GM23338 (cell line): ENCODE measurements at regions not wholly inside any gene's neighbourhood (a gene's known extent, or its start where the extent isn't known, plus 50 kb on each side); places are given as distances from the start of the nearest gene placed in this dataset.

Source experiments
- ATAC-seq: fragments of 200-7000 bp; cut with Tn5 transposase; 3 replicates; pipeline ENCODE4 v1.9.1; 2020
- DNase-seq: peaks from one replicate; pipeline ENCODE4 v3.0.0-alpha.2; 2015; ENCODE audit warnings: low spot score
- H2AFZ ChIP-seq: fragments of 200-600 bp; sonication (generic); 2 replicates; pipeline ENCODE4 v1.8.0; 2016; ENCODE audit warnings: antibody characterized with exemption, mild to moderate bottlenecking, moderate library complexity
- H3F3A ChIP-seq: fragments of 200-600 bp; sonication (generic); replicated peaks from 2 replicates; pipeline ENCODE4 v1.8.0; 2017; ENCODE audit warnings: antibody characterized with exemption, mixed run types, low read depth
- H3K27ac ChIP-seq: fragments of 200-600 bp; sonication (generic); 2 replicates; pipeline ENCODE4 v1.6.1; 2016; ENCODE audit warnings: low read depth
- H3K27me3 ChIP-seq: fragments of 200-600 bp; sonication (generic); 2 replicates; pipeline ENCODE4 v1.8.0; 2016; ENCODE audit warnings: mild to moderate bottlenecking, mixed run types, moderate library complexity; ENCODE audit not compliant: insufficient read depth
- H3K36me3 ChIP-seq: fragments of 200-600 bp; sonication (generic); 2 replicates; pipeline ENCODE4 v1.8.0; 2016; ENCODE audit warnings: mild to moderate bottlenecking; ENCODE audit not compliant: insufficient read depth
- H3K4me1 ChIP-seq: fragments of 200-600 bp; sonication (generic); 2 replicates; pipeline ENCODE4 v1.8.0; 2016; ENCODE audit warnings: mild to moderate bottlenecking, moderate library complexity; ENCODE audit not compliant: insufficient read depth
- H3K4me2 ChIP-seq: fragments of 200-600 bp; sonication (generic); 2 replicates; pipeline ENCODE4 v1.7.1; 2017; ENCODE audit warnings: mixed run types
- H3K4me3 ChIP-seq: fragments of 200-600 bp; sonication (generic); 2 replicates; pipeline ENCODE4 v1.6.1; 2016; ENCODE audit warnings: mixed run types
- H3K79me2 ChIP-seq: fragments of 200-600 bp; sonication (generic); replicated peaks from 2 replicates; pipeline ENCODE4 v1.8.0; 2017; ENCODE audit warnings: mild to moderate bottlenecking; ENCODE audit not compliant: insufficient read depth
- H3K9me2 ChIP-seq: fragments of 200-600 bp; sonication (generic); 2 replicates; pipeline ENCODE4 v1.8.0; 2017; ENCODE audit not compliant: insufficient read depth
- H4K20me1 ChIP-seq: fragments of 200-600 bp; sonication (generic); replicated peaks from 2 replicates; pipeline ENCODE4 v1.8.0; 2017; ENCODE audit warnings: mild to moderate bottlenecking; ENCODE audit not compliant: insufficient read depth
- H3K27ac Mint-ChIP-seq: 2 replicates; pipeline ENCODE4 v1.8.0; 2020; ENCODE audit warnings: inconsistent platforms, mild to moderate bottlenecking, moderate library complexity, mixed read lengths
- H3K27me3 Mint-ChIP-seq: 3 replicates; pipeline ENCODE4 v1.8.0; 2022; ENCODE audit warnings: low read depth, mild to moderate bottlenecking, moderate library complexity, mixed read lengths, inconsistent platforms; ENCODE audit not compliant: insufficient read depth, poor library complexity
- H3K36me3 Mint-ChIP-seq: 3 replicates; pipeline ENCODE4 v1.8.0; 2021; ENCODE audit warnings: low read depth, mild to moderate bottlenecking, inconsistent platforms, moderate library complexity, mixed read lengths
- H3K4me1 Mint-ChIP-seq: 3 replicates; pipeline ENCODE4 v1.8.0; 2020; ENCODE audit warnings: mild to moderate bottlenecking, inconsistent platforms, mixed read lengths
- H3K4me3 Mint-ChIP-seq: 3 replicates; pipeline ENCODE4 v1.8.0; 2021; ENCODE audit warnings: moderate library complexity, mild to moderate bottlenecking, inconsistent platforms, mixed read lengths
- H3K9me3 Mint-ChIP-seq: 3 replicates; pipeline ENCODE4 v1.8.0; 2020; ENCODE audit warnings: moderate library complexity, mild to moderate bottlenecking, inconsistent platforms, mixed read lengths
- CREB1 ChIP-seq: fragments of 250-450 bp; sonication (Bioruptor Pico); IDR thresholded peaks from 2 replicates; pipeline ENCODE4 v1.5.0; 2020; ENCODE audit warnings: low read depth, mild to moderate bottlenecking, moderate library complexity
- CTCF ChIP-seq, 2 experiments: fragments of 200-600 bp in 1 of 2; sonication (generic) in 1 of 2; conservative IDR thresholded peaks; 2 replicates each; pipeline versions ENCODE4 v1.5.1 to v1.6.1; 2016 to 2017; ENCODE audit warnings: antibody characterized with exemption in 2 of 2, low read depth in 2 of 2, mild to moderate bottlenecking in 2 of 2, moderate library complexity in 1 of 2
- EZH2 ChIP-seq: fragments of 200-600 bp; sonication (generic); IDR thresholded peaks from one replicate; pipeline ENCODE4 v1.8.0; 2017; ENCODE audit warnings: antibody characterized with exemption, mild to moderate bottlenecking, low read depth; ENCODE audit not compliant: unreplicated experiment
- EZH2phosphoT487 ChIP-seq: fragments of 200-600 bp; sonication (generic); IDR thresholded peaks from one replicate; pipeline ENCODE4 v1.8.1; 2018; ENCODE audit warnings: antibody characterized with exemption; ENCODE audit not compliant: unreplicated experiment
- JUNB ChIP-seq: IDR thresholded peaks from one replicate; pipeline ENCODE4 v1.6.1; 2016; ENCODE audit warnings: antibody characterized with exemption; ENCODE audit not compliant: unreplicated experiment
- NANOG ChIP-seq: IDR thresholded peaks from 2 replicates; pipeline ENCODE4 v1.6.1; 2016; ENCODE audit warnings: antibody characterized with exemption, borderline replicate concordance
- POLR2AphosphoS5 ChIP-seq: IDR thresholded peaks from 2 replicates; pipeline ENCODE4 v1.6.1; 2016; ENCODE audit warnings: antibody characterized with exemption, low read depth
- STAT1 ChIP-seq: IDR thresholded peaks from one replicate; pipeline ENCODE4 v1.6.1; 2016; ENCODE audit warnings: antibody characterized with exemption; ENCODE audit not compliant: unreplicated experiment
- ZNF114 ChIP-seq: fragments of 250-450 bp; sonication (Bioruptor Pico); IDR thresholded peaks from 2 replicates; pipeline ENCODE4 v1.5.0; 2020; ENCODE audit warnings: mild to moderate bottlenecking, moderate library complexity
- ZNF331 ChIP-seq: fragments of 250-450 bp; sonication (Bioruptor Pico); IDR thresholded peaks from 2 replicates; pipeline ENCODE4 v1.5.0; 2020; ENCODE audit warnings: low read depth, mild to moderate bottlenecking, moderate library complexity
- TF ChIP-seq, protein P1 (sequence below): IDR thresholded peaks from one replicate; pipeline ENCODE4 v1.6.1; 2018; ENCODE audit warnings: antibody characterized with exemption; ENCODE audit not compliant: unreplicated experiment
- TF ChIP-seq, protein P2 (sequence below): IDR thresholded peaks from 2 replicates; pipeline ENCODE4 v1.6.1; 2016; ENCODE audit warnings: antibody characterized with exemption

DNA sequence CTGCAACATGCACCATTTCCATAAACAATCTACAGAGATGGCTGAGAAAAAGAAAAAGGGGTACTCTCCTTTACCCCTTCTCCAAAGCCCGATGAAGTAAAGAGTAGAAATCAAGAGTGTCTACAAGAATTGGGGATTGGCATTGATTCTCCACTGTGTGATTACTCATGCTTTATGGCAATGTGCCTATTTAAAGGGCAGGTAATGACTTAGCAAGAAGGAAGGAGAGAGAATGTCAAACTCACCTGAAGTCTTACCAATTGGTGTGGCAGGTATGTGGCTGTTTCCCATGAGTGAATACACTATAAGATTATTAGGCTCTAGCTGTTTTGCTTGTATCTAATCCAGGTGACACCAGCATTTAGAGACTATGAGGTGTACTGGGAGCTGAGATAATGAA is 275.3 kb downstream of the CCER1 start (continued):
- TF ChIP-seq CTCF (conservative IDR thresholded peaks at IDR 0.05; ENCODE audit: low read depth in 2 of 2) = no peak
- TF ChIP-seq EZH2phosphoT487 = no peak
- no peak for TF ChIP-seq ZNF331 (CRISPR knock-in tag)
- no peak for TF ChIP-seq STAT1
- no peak for TF ChIP-seq EZH2
- TF ChIP-seq JUNB = no peak
- no peak for TF ChIP-seq NANOG
- TF ChIP-seq, protein P1, sequence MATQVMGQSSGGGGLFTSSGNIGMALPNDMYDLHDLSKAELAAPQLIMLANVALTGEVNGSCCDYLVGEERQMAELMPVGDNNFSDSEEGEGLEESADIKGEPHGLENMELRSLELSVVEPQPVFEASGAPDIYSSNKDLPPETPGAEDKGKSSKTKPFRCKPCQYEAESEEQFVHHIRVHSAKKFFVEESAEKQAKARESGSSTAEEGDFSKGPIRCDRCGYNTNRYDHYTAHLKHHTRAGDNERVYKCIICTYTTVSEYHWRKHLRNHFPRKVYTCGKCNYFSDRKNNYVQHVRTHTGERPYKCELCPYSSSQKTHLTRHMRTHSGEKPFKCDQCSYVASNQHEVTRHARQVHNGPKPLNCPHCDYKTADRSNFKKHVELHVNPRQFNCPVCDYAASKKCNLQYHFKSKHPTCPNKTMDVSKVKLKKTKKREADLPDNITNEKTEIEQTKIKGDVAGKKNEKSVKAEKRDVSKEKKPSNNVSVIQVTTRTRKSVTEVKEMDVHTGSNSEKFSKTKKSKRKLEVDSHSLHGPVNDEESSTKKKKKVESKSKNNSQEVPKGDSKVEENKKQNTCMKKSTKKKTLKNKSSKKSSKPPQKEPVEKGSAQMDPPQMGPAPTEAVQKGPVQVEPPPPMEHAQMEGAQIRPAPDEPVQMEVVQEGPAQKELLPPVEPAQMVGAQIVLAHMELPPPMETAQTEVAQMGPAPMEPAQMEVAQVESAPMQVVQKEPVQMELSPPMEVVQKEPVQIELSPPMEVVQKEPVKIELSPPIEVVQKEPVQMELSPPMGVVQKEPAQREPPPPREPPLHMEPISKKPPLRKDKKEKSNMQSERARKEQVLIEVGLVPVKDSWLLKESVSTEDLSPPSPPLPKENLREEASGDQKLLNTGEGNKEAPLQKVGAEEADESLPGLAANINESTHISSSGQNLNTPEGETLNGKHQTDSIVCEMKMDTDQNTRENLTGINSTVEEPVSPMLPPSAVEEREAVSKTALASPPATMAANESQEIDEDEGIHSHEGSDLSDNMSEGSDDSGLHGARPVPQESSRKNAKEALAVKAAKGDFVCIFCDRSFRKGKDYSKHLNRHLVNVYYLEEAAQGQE = no peak
- TF ChIP-seq, protein P2, sequence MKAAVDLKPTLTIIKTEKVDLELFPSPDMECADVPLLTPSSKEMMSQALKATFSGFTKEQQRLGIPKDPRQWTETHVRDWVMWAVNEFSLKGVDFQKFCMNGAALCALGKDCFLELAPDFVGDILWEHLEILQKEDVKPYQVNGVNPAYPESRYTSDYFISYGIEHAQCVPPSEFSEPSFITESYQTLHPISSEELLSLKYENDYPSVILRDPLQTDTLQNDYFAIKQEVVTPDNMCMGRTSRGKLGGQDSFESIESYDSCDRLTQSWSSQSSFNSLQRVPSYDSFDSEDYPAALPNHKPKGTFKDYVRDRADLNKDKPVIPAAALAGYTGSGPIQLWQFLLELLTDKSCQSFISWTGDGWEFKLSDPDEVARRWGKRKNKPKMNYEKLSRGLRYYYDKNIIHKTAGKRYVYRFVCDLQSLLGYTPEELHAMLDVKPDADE = no peak
- TF ChIP-seq POLR2AphosphoS5 = no peak
- TF ChIP-seq ZNF114 (CRISPR knock-in tag) = no peak
- no peak for TF ChIP-seq CREB1 (CRISPR knock-in tag)

- Histone ChIP-seq H3K9me2 (0 out of 2 replicates have a peak, but pooled peaks cover 3% of the 10 kb centered on the region), H3K4me3 (no peak overlapping the region), H3K4me1 (no peaks in the 10 kb centered on the region), H2AFZ (no peak overlapping the region), H4K20me1 (no peaks in the 10 kb centered on the region), H3K27me3 (no peaks in the 10 kb centered on the region), H3F3A (no peaks in the 10 kb centered on the region), H3K36me3 (no peaks in the 10 kb centered on the region), H3K4me2 (no peak overlapping the region), H3K27ac (no peak overlapping the region), H3K79me2 (no peaks in the 10 kb centered on the region)
- Mint-ChIP-seq H3K27ac (no peak overlapping the region), H3K9me3 (no peaks in the 10 kb centered on the region), H3K36me3 (no peaks in the 10 kb centered on the region), H3K27me3 (no peaks in the 10 kb centered on the region), H3K4me1 (no peaks in the 10 kb centered on the region), H3K4me3 (no peak overlapping the region)
- ATAC-seq = no peak
- DNase-seq = no peak
- TF ChIP-seq, protein P1 = no peak
- TF ChIP-seq POLR2AphosphoS5 (no peak), JUNB (no peak), CREB1 (CRISPR knock-in tag) (no peak), CTCF (conservative IDR thresholded peaks at IDR 0.05; ENCODE audit: low read depth in 2 of 2) (no peak), ZNF331 (CRISPR knock-in tag) (no peak), NANOG (no peak)
- TF ChIP-seq, protein P2 = no peak
These were observed 277.4 kb downstream of the CCER1 start for GRCh38 chr12:90677552-90677951.
